ENCODE measurements at regions not wholly inside any gene's neighbourhood (a gene's known extent, or its start where the extent isn't known, plus 50 kb on each side); places are given as distances from the start of the nearest gene placed in this dataset.

GRCh38 chr20:56799187-56799586, 170.1 kb downstream of the TFAP2C start:
- Mint-ChIP-seq H3K4me3 (no peak overlapping the region), H3K4me1 (no peaks in the 10 kb centered on the region), H3K9me3 (peaks cover 12% of the 10 kb centered on the region), H3K27ac (no peak overlapping the region), H3K36me3 (ENCODE audit: low read depth) (no peaks in the 10 kb centered on the region), H3K27me3 (ENCODE audit: insufficient read depth) (peaks cover 14% of the 10 kb centered on the region)
- Histone ChIP-seq H3K27me3 (ENCODE audit: control insufficient read depth, insufficient read depth, low read length, poor library complexity, severe bottlenecking) (no peaks in the 10 kb centered on the region), H3K4me1 (ENCODE audit: control insufficient read depth, insufficient read depth, low read length) (no peaks in the 10 kb centered on the region), H3K9ac (ENCODE audit: extremely low read depth, low read length, poor library complexity, severe bottlenecking) (no peak overlapping the region), H3K27ac (ENCODE audit: low read depth, low read length) (no peak overlapping the region), H3K9me3 (ENCODE audit: control insufficient read depth, low read length) (peaks cover 10% of the 10 kb centered on the region), H3K4me3 (ENCODE audit: low read length) (no peak overlapping the region), H3K36me3 (ENCODE audit: control insufficient read depth, insufficient read depth, low read length) (no peaks in the 10 kb centered on the region)
- no peak for TF ChIP-seq CTCF (conservative IDR thresholded peaks at IDR 0.05)
- no peak for DNase-seq
- 100% methylated on average over 2 of the region's 2 CpGs; no CpG with 5 or more reads in 1 of the 2 experiments for WGBS, 2 experiments (ENCODE audit: insufficient coverage in 1 of 2, insufficient read length in 1 of 2)

GRCh38 chr20:56800088-56800487, 171.0 kb downstream of the TFAP2C start:
- no peak overlapping the region for H3K27ac ChIP-seq (ENCODE audit: low read depth, low read length)
- no peak for DNase-seq
- peaks cover 10% of the 10 kb centered on the region for H3K9me3 ChIP-seq (ENCODE audit: control insufficient read depth, low read length)
- H3K4me1 Mint-ChIP-seq = no peaks in the 10 kb centered on the region
- no peaks in the 10 kb centered on the region for H3K4me1 ChIP-seq (ENCODE audit: control insufficient read depth, insufficient read depth, low read length)
- no peak overlapping the region for H3K27ac Mint-ChIP-seq
- H3K9me3 Mint-ChIP-seq = peaks cover 12% of the 10 kb centered on the region
- no peaks in the 10 kb centered on the region for H3K27me3 ChIP-seq (ENCODE audit: control insufficient read depth, insufficient read depth, low read length, poor library complexity, severe bottlenecking)
- H3K4me3 ChIP-seq (ENCODE audit: low read length) = no peak overlapping the region
- 87 to 95% methylated on average over 3 to 4 of the region's 4 CpGs for WGBS, 2 experiments (ENCODE audit: insufficient coverage in 1 of 2, insufficient read length in 1 of 2)
- no peak overlapping the region for H3K4me3 Mint-ChIP-seq
- H3K9ac ChIP-seq (ENCODE audit: extremely low read depth, low read length, poor library complexity, severe bottlenecking) = no peak overlapping the region
- H3K36me3 ChIP-seq (ENCODE audit: control insufficient read depth, insufficient read depth, low read length) = no peaks in the 10 kb centered on the region
- no peaks in the 10 kb centered on the region for H3K36me3 Mint-ChIP-seq (ENCODE audit: low read depth)
- TF ChIP-seq CTCF (conservative IDR thresholded peaks at IDR 0.05) = peak; percentile 48
- peaks cover 13% of the 10 kb centered on the region for H3K27me3 Mint-ChIP-seq (ENCODE audit: insufficient read depth)

- WGBS, 2 experiments (ENCODE audit: insufficient coverage in 1 of 2, insufficient read length in 1 of 2) = 84 to 87% methylated on average over 11 to 19 of the region's 19 CpGs
- Histone ChIP-seq H3K9me3 (ENCODE audit: control insufficient read depth, low read length) (peaks cover 10% of the 10 kb centered on the region), H3K4me1 (ENCODE audit: control insufficient read depth, insufficient read depth, low read length) (no peaks in the 10 kb centered on the region), H3K9ac (ENCODE audit: extremely low read depth, low read length, poor library complexity, severe bottlenecking) (no peak overlapping the region), H3K27ac (ENCODE audit: low read depth, low read length) (no peak overlapping the region), H3K4me3 (ENCODE audit: low read length) (no peak overlapping the region), H3K27me3 (ENCODE audit: control insufficient read depth, insufficient read depth, low read length, poor library complexity, severe bottlenecking) (peaks cover 2% of the 10 kb centered on the region), H3K36me3 (ENCODE audit: control insufficient read depth, insufficient read depth, low read length) (no peaks in the 10 kb centered on the region)
- H3K27ac Mint-ChIP-seq = no peak overlapping the region
- peaks cover 12% of the 10 kb centered on the region for H3K9me3 Mint-ChIP-seq
- peaks cover 6% of the 10 kb centered on the region for H3K4me1 Mint-ChIP-seq
- peaks cover 21% of the 10 kb centered on the region for H3K27me3 Mint-ChIP-seq (ENCODE audit: insufficient read depth)
- H3K36me3 Mint-ChIP-seq (ENCODE audit: low read depth) = no peaks in the 10 kb centered on the region
- no peak for TF ChIP-seq CTCF (conservative IDR thresholded peaks at IDR 0.05)
- no peak for DNase-seq
- no peak overlapping the region for H3K4me3 Mint-ChIP-seq
Measured at GRCh38 chr20:56801971-56802755, 173.1 kb downstream of the TFAP2C start.

Data from endodermal cell (in vitro differentiated cells).